NT2/D1 (cell line): ENCODE measurements at regions not wholly inside any gene's neighbourhood (a gene's known extent, or its start where the extent isn't known, plus 50 kb on each side); places are given as distances from the start of the nearest gene placed in this dataset.

ENCODE experiments used
- YY1 ChIP-seq: IDR thresholded peaks from 2 replicates; pipeline ENCODE4 v1.6.1; 2011; ENCODE audit not compliant: insufficient read length, insufficient read depth
- ZNF274 ChIP-seq: IDR thresholded peaks from 2 replicates; pipeline ENCODE4 v1.6.1; 2011; ENCODE audit warnings: mild to moderate bottlenecking, low read depth, low read length

DNA sequence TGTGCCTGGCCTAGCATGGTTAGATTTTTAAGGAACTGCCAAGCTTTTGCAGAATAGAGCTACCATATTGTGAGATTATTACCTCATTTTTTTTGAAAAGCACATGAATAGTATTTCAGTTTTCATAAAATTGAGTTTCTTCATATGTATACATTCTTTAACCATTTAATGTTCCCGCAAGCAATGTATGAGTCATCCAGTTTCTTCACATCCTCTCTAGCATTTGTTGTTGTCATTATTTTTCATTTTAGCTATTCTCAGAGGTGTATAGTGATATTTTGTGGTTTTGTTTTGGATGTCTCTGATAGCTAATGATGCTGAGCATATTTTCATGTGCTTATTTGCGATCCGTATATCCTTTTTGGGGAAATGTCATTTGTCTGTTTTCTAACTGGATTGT is 74.9 kb downstream of the GLUD2 start:
- TF ChIP-seq YY1: no peak
- no peak for TF ChIP-seq ZNF274
